ENCODE measurements at regions not wholly inside any gene's neighbourhood (a gene's known extent, or its start where the extent isn't known, plus 50 kb on each side); places are given as distances from the start of the nearest gene placed in this dataset.
"Not testable (repeated sequence)": the region's sequence is repeated elsewhere in the genome, so short reads cannot be mapped to it uniquely, and the experiment has no call there.

GRCh38 chr13:65275838-65276630, 1954.1 kb downstream of the PCDH9 start:
- no peak overlapping the region for H3K27ac ChIP-seq
- TF ChIP-seq CTCF (conservative IDR thresholded peaks at IDR 0.05), result no peak
- no peak for TF ChIP-seq ZFX (IDR thresholded peaks at IDR 0.05)

GRCh38 chr13:65275108-65275507, 1955.0 kb downstream of the PCDH9 start:
- TF ChIP-seq CTCF (conservative IDR thresholded peaks at IDR 0.05) (no peak), ZFX (IDR thresholded peaks at IDR 0.05) (no peak)
- H3K27ac ChIP-seq, result no peak overlapping the region

- H3K27ac ChIP-seq, result not testable (repeated sequence)
Observed at GRCh38 chr13:65273811-65274420, 1956.2 kb downstream of the PCDH9 start.

- H3K27ac ChIP-seq, result no peak overlapping the region
- no peak for TF ChIP-seq CTCF (conservative IDR thresholded peaks at IDR 0.05)
- TF ChIP-seq ZFX (IDR thresholded peaks at IDR 0.05), result no peak
Observed at GRCh38 chr13:65268009-65268408, 1962.1 kb downstream of the PCDH9 start.

GRCh38 chr13:65265988-65266387, 1964.1 kb downstream of the PCDH9 start:
- no peak overlapping the region for H3K27ac ChIP-seq
- TF ChIP-seq ZFX (IDR thresholded peaks at IDR 0.05) (no peak), CTCF (conservative IDR thresholded peaks at IDR 0.05) (no peak)

GRCh38 chr13:65264066-65264465, 1966.1 kb downstream of the PCDH9 start:
- TF ChIP-seq CTCF (conservative IDR thresholded peaks at IDR 0.05), result no peak
- no peak for TF ChIP-seq ZFX (IDR thresholded peaks at IDR 0.05)
- no peak overlapping the region for H3K27ac ChIP-seq

- TF ChIP-seq ZFX (IDR thresholded peaks at IDR 0.05) (no peak), CTCF (conservative IDR thresholded peaks at IDR 0.05) (no peak)
- H3K27ac ChIP-seq, result no peak overlapping the region
Observed at GRCh38 chr13:65260946-65261891, 1968.9 kb downstream of the PCDH9 start.

Data from C4-2B (cell line).